Uterus (tissue), 2 donors: ENCODE measurements at regions not wholly inside any gene's neighbourhood (a gene's known extent, or its start where the extent isn't known, plus 50 kb on each side); places are given as distances from the start of the nearest gene placed in this dataset.

Experiments
- CTCF ChIP-seq, 4 experiments: fragments of 200-600 bp in 2 of 4; fragments of 450-650 bp in 2 of 4; sonication (generic) in 2 of 4; IDR thresholded peaks; one replicate each; pipeline ENCODE4 v1.5.1; 2016 to 2019; ENCODE audit warnings: antibody characterized with exemption in 4 of 4, mild to moderate bottlenecking in 2 of 4, moderate library complexity in 1 of 4
- POLR2A ChIP-seq, 2 donors: fragments of 450-650 bp; IDR thresholded peaks; one replicate each; pipeline ENCODE4 v1.6.1; 2016; ENCODE audit warnings: antibody characterized with exemption in 2 of 2, mild to moderate bottlenecking in 1 of 2, moderate library complexity in 1 of 2

- TF ChIP-seq CTCF (IDR thresholded peaks at IDR 0.05): no peak
- TF ChIP-seq POLR2A (IDR thresholded peaks at IDR 0.05): no peak
Observed at GRCh38 chrX:40863671-40864070, 128.3 kb upstream of the MED14 start.
